ENCODE measurements at regions not wholly inside any gene's neighbourhood (a gene's known extent, or its start where the extent isn't known, plus 50 kb on each side); places are given as distances from the start of the nearest gene placed in this dataset.

GRCh38 chr2:234765279-234765678, 186.5 kb upstream of the SH3BP4 start:
- H3K4me3 ChIP-seq (ENCODE audit: low read depth, low read length) = no peak overlapping the region
- TF ChIP-seq, protein P1, sequence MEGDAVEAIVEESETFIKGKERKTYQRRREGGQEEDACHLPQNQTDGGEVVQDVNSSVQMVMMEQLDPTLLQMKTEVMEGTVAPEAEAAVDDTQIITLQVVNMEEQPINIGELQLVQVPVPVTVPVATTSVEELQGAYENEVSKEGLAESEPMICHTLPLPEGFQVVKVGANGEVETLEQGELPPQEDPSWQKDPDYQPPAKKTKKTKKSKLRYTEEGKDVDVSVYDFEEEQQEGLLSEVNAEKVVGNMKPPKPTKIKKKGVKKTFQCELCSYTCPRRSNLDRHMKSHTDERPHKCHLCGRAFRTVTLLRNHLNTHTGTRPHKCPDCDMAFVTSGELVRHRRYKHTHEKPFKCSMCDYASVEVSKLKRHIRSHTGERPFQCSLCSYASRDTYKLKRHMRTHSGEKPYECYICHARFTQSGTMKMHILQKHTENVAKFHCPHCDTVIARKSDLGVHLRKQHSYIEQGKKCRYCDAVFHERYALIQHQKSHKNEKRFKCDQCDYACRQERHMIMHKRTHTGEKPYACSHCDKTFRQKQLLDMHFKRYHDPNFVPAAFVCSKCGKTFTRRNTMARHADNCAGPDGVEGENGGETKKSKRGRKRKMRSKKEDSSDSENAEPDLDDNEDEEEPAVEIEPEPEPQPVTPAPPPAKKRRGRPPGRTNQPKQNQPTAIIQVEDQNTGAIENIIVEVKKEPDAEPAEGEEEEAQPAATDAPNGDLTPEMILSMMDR (IDR thresholded peaks at IDR 0.05; ENCODE audit: insufficient read depth, low read depth, low read length, missing control alignments) = no peak
- DNase-seq (ENCODE audit: low read depth) = no peak

- TF ChIP-seq, protein P1 (IDR thresholded peaks at IDR 0.05; ENCODE audit: insufficient read depth, low read depth, low read length, missing control alignments) = no peak
- DNase-seq (ENCODE audit: low read depth) = no peak
- H3K4me3 ChIP-seq (ENCODE audit: low read depth, low read length) = no peak overlapping the region
Measured at GRCh38 chr2:234764372-234764771, 187.4 kb upstream of the SH3BP4 start.

DNA sequence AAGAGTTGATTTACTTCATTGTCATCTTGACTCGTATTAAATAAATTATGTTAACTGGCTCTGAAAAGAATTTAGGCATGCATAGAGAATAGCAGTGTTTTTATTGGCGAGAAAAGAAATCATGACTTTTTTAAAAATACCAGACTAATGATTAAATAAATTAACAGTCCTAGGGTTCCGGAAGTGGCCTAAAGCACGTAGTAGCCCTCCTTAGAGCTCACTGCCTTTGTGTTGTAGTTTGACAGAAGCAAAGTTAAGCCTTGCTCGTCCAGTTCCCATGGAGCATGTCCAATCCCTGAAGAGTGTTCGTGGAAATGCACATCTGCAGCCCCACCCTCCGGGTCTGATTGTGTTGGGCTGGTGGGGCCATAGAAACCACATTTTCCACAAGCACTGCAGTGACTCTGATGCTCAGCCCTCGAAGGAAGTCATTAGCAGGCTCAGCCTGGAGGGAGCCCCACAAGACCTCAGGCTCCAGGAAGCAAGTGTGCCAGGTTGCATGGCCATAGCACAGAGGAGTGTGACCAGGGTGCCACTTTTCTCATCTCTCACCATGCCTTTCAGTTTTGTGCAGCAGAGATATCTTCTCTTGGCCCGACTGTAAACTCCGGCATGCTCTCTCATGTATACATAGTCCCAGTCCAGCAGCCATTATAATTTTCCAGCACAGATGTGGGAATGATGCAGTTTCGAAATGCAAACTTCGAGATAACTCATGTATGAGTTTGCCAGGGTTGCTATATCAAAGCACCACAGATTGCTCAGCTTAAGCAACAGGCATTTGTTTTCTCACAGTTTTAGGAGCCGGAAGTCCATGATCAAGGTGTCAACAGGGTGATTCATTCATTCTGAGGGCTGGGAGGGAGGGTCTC, 188.6 kb upstream of the SH3BP4 start:
- TF ChIP-seq, protein P1 (IDR thresholded peaks at IDR 0.05; ENCODE audit: insufficient read depth, low read depth, low read length, missing control alignments) = no peak
- DNase-seq (ENCODE audit: low read depth) = no peak
- H3K4me3 ChIP-seq (ENCODE audit: low read depth, low read length) = no peak overlapping the region

DNA sequence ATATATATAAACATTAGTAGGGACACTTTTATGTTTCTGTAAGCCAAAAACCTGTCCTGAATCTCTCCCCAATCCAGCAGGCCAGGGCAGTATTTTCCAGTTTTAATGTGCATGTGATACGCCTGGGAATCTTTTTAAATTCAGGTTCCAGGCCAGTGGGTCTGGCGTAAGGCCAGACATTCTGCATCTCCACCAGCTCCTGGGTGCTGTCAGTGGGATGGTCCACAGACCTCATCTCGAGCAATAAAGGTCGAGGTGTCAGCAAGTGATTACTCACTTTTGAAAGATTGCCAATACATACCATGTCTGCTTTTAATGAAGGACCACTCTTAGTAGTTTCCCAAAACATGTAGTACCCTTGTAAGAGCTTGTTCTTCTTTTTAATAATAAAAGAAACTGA, 189.9 kb upstream of the SH3BP4 start:
- DNase-seq (ENCODE audit: low read depth) = no peak
- TF ChIP-seq, protein P1 (IDR thresholded peaks at IDR 0.05; ENCODE audit: insufficient read depth, low read depth, low read length, missing control alignments) = no peak
- no peak overlapping the region for H3K4me3 ChIP-seq (ENCODE audit: low read depth, low read length)

DNA sequence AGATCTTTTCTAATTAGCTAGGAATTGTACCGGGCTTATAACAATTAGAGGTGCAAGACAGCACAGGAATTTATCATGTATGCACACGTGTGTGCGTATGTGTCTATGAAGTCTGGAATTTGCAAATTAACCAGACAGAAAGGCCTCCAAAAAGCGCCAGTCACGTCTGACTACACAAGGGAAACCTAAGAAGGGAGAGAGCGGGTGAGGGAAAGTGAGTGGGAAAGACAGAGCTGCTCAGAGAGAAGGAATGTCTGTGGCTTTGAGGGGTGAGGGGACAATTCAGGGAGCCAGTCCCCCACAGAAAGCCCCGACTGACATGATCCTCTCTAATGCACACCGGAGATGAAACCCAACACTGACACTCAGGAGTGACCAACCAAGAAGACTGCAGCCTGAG, 197.7 kb upstream of the SH3BP4 start:
- no peak for DNase-seq (ENCODE audit: low read depth)
- no peak overlapping the region for H3K4me3 ChIP-seq (ENCODE audit: low read depth, low read length)
- TF ChIP-seq, protein P1 (IDR thresholded peaks at IDR 0.05; ENCODE audit: insufficient read depth, low read depth, low read length, missing control alignments) = no peak

DNA sequence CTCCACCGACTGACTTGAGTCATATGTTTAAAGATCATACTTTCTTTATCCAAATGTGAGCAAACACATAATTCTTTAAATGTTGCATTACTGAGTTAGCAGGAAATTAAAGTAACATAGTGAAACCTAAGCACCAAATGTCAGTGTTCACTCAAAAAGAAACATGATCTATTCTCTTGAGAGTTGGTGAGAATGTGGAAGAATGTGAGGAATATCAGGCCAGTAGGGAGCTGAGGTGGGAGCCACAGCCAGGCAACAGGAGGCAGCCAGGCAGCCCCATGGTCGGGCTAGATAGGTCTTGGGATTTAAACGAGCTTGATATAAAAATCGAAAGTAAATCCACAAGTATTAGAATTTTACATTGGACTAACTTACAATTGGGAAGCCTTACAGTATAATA, 198.1 kb upstream of the SH3BP4 start:
- DNase-seq (ENCODE audit: low read depth) = no peak
- TF ChIP-seq, protein P1 (IDR thresholded peaks at IDR 0.05; ENCODE audit: insufficient read depth, low read depth, low read length, missing control alignments) = no peak
- no peak overlapping the region for H3K4me3 ChIP-seq (ENCODE audit: low read depth, low read length)

DNA sequence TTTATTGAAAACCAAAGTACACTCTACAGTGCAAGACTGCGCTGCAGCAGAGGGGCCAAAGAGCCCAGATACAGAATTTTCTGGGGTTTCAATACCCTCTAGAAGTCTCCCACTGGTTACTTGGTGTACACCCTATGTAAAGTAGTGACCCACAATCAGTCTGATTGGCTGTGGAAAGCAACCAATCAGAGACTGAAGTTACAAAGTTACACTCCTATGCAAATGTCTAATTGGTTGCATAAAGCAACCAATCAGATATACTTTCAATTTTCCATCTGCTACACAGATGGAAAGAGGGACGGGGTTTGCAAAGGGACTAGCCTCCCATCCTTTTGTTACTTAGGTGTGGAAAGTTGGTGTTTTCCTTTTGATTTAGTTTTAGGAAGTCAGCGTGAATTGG, 198.9 kb upstream of the SH3BP4 start:
- no peak overlapping the region for H3K4me3 ChIP-seq (ENCODE audit: low read depth, low read length)
- TF ChIP-seq, protein P1 (IDR thresholded peaks at IDR 0.05; ENCODE audit: insufficient read depth, low read depth, low read length, missing control alignments) = no peak
- DNase-seq (ENCODE audit: low read depth) = no peak
